HT-29 (cell line): ENCODE measurements at regions not wholly inside any gene's neighbourhood (a gene's known extent, or its start where the extent isn't known, plus 50 kb on each side); places are given as distances from the start of the nearest gene placed in this dataset.

Experiments
- DNase-seq: peaks from one replicate; pipeline ENCODE4 v3.0.0-alpha.2; 2015; ENCODE audit warnings: low spot score

GRCh38 chr6:84421031-84421430, 193.6 kb upstream of the CEP162 start:
- peak; percentile 10 for DNase-seq

- DNase-seq: no peak
Measured at GRCh38 chr6:84417260-84417659, 189.8 kb upstream of the CEP162 start.

- DNase-seq: no peak
Measured at GRCh38 chr6:84416043-84416657, 188.7 kb upstream of the CEP162 start.

GRCh38 chr6:84415517-84415916, 188.1 kb upstream of the CEP162 start:
- no peak for DNase-seq

- no peak for DNase-seq
Measured at GRCh38 chr6:84415068-84415467, 187.6 kb upstream of the CEP162 start.

- DNase-seq: no peak
Measured at GRCh38 chr6:84414531-84414930, 187.1 kb upstream of the CEP162 start.

- no peak for DNase-seq
Measured at GRCh38 chr6:84411060-84411629, 183.7 kb upstream of the CEP162 start.

GRCh38 chr6:84409911-84410310, 182.5 kb upstream of the CEP162 start:
- DNase-seq: no peak

- no peak for DNase-seq
Measured at GRCh38 chr6:84408028-84408427, 180.6 kb upstream of the CEP162 start.

- DNase-seq: no peak
Measured at GRCh38 chr6:84403545-84403944, 176.1 kb upstream of the CEP162 start.

GRCh38 chr6:84399003-84399402, 171.6 kb upstream of the CEP162 start:
- no peak for DNase-seq

- DNase-seq: no peak
Measured at GRCh38 chr6:84392261-84392660, 164.8 kb upstream of the CEP162 start.

- no peak for DNase-seq
Measured at GRCh38 chr6:84390851-84391250, 163.4 kb upstream of the CEP162 start.

GRCh38 chr6:84390334-84390733, 162.9 kb upstream of the CEP162 start:
- no peak for DNase-seq

GRCh38 chr6:84379142-84379541, 151.7 kb upstream of the CEP162 start:
- no peak for DNase-seq

GRCh38 chr6:84372290-84372689, 144.8 kb upstream of the CEP162 start:
- DNase-seq: no peak

GRCh38 chr6:84371681-84372080, 144.2 kb upstream of the CEP162 start:
- no peak for DNase-seq

- DNase-seq: peak; percentile 4
Measured at GRCh38 chr6:84362193-84362821, 134.9 kb upstream of the CEP162 start.

- DNase-seq: no peak
Measured at GRCh38 chr6:84361372-84362192, 134.1 kb upstream of the CEP162 start.

- no peak for DNase-seq
Measured at GRCh38 chr6:84360039-84360438, 132.6 kb upstream of the CEP162 start.

- DNase-seq: no peak
Measured at GRCh38 chr6:84358581-84358980, 131.1 kb upstream of the CEP162 start.

- DNase-seq: no peak
Measured at GRCh38 chr6:84357631-84358030, 130.2 kb upstream of the CEP162 start.
